Adrenal gland (tissue), 5 donors: ENCODE measurements at regions not wholly inside any gene's neighbourhood (a gene's known extent, or its start where the extent isn't known, plus 50 kb on each side); places are given as distances from the start of the nearest gene placed in this dataset.

Experiments
- CTCF ChIP-seq, 6 experiments: fragments of 450-650 bp in 4 of 6; fragments of 200-600 bp in 2 of 6; sonication (generic) in 1 of 6; IDR thresholded peaks; 1 replicate in 5 of 6; 2 replicates in 1 of 6; pipeline versions ENCODE4 v1.5.1 to v1.8.0; 2016 to 2021; ENCODE audit warnings: antibody characterized with exemption in 6 of 6, mild to moderate bottlenecking in 2 of 6, moderate library complexity in 1 of 6
- POLR2A ChIP-seq, 2 donors: fragments of 450-650 bp; IDR thresholded peaks; one replicate each; pipeline ENCODE4 v1.6.1; 2017; ENCODE audit warnings: antibody characterized with exemption in 2 of 2, mild to moderate bottlenecking in 2 of 2, moderate library complexity in 1 of 2
- donor health status: DM: no; HTN: no; CAD: no.

GRCh38 chr1:8158995-8159394 is 132.9 kb upstream of the ERRFI1 start:
- TF ChIP-seq CTCF (IDR thresholded peaks at IDR 0.05) = no peak
- no peak for TF ChIP-seq POLR2A (IDR thresholded peaks at IDR 0.05)
